K562 (cell line): ENCODE measurements at regions not wholly inside any gene's neighbourhood (a gene's known extent, or its start where the extent isn't known, plus 50 kb on each side); places are given as distances from the start of the nearest gene placed in this dataset.

Source experiments
- CCAR2 ChIP-seq: fragments of 200-400 bp; formaldehyde crosslinking; IDR thresholded peaks from 2 replicates; pipeline ENCODE4 v1.6.1; 2017; ENCODE audit warnings: mild to moderate bottlenecking, low read depth, low read length
- CTCF ChIP-seq, 3 experiments: IDR thresholded peaks in 2 of 3; conservative IDR thresholded peaks in 1 of 3; 2 replicates each; pipeline ENCODE4 v1.5.1; 2011 to 2012; ENCODE audit warnings: low read length in 3 of 3, mild to moderate bottlenecking in 3 of 3, control low read depth in 2 of 3, improper control_type of control experiment in 1 of 3, inconsistent platforms in 1 of 3, low read depth in 1 of 3, mixed read lengths in 1 of 3, moderate library complexity in 1 of 3; ENCODE audit not compliant: insufficient read depth in 2 of 3
- DNMT1 ChIP-seq: fragments of 450-650 bp; IDR thresholded peaks from 2 replicates; pipeline ENCODE4 v1.6.1; 2016; ENCODE audit warnings: antibody characterized with exemption, mild to moderate bottlenecking
- E4F1 ChIP-seq: fragments of 250-450 bp; sonication (Bioruptor Pico); IDR thresholded peaks from 2 replicates; pipeline ENCODE4 v1.5.0; 2021; ENCODE audit warnings: mild to moderate bottlenecking, borderline replicate concordance
- EZH2 ChIP-seq: IDR thresholded peaks from 2 replicates; pipeline ENCODE4 v1.6.1; 2012; ENCODE audit warnings: low read depth, mild to moderate bottlenecking, inconsistent platforms, low read length, borderline replicate concordance
- LEF1 ChIP-seq: fragments of 450-650 bp; IDR thresholded peaks from 2 replicates; pipeline ENCODE4 v1.6.1; 2016; ENCODE audit warnings: mild to moderate bottlenecking
- NELFE ChIP-seq: IDR thresholded peaks from 2 replicates; pipeline ENCODE4 v1.6.1; 2011; ENCODE audit warnings: mild to moderate bottlenecking; ENCODE audit not compliant: insufficient read depth, insufficient read length
- NRF1 ChIP-seq, 2 experiments: fragments of 450-650 bp; IDR thresholded peaks in 1 of 2; conservative IDR thresholded peaks in 1 of 2; 2 replicates each; pipeline ENCODE4 v1.6.1; 2014; ENCODE audit warnings: mild to moderate bottlenecking in 2 of 2
- PPARD ChIP-seq: fragments of 250-450 bp; sonication (Bioruptor Pico); IDR thresholded peaks from 2 replicates; pipeline ENCODE4 v1.8.0; 2022; ENCODE audit warnings: inconsistent platforms, mild to moderate bottlenecking, moderate library complexity
- SRF ChIP-seq, 2 experiments: fragments of 250-450, 450-650 bp in 1 of 2; sonication (Bioruptor Pico) in 1 of 2; sonication (generic) in 1 of 2; formaldehyde crosslinking; IDR thresholded peaks; 2 replicates each; pipeline versions ENCODE4 v1.5.0 to v1.5.1; 2020 to 2022; ENCODE audit warnings: mild to moderate bottlenecking in 1 of 2, missing genetic modification reagents in 1 of 2
- SRSF1 ChIP-seq: fragments of 200-400 bp; formaldehyde crosslinking; IDR thresholded peaks from 2 replicates; pipeline ENCODE4 v1.6.1; 2017; ENCODE audit warnings: mild to moderate bottlenecking, low read depth, low read length, moderate library complexity
- TRIM28 ChIP-seq: fragments of 450-650 bp; IDR thresholded peaks from 2 replicates; pipeline ENCODE4 v1.6.1; 2017
- ZFP36 ChIP-seq: fragments of 150-350 bp; IDR thresholded peaks from 2 replicates; pipeline ENCODE4 v1.6.1; 2018; ENCODE audit warnings: low read length, low read depth; ENCODE audit not compliant: partially characterized antibody
- TF ChIP-seq, protein P1 (sequence below), 2 experiments: fragments of 450-650 bp; IDR thresholded peaks; 2 replicates each; pipeline ENCODE4 v1.6.1; 2016; ENCODE audit warnings: mild to moderate bottlenecking in 2 of 2, borderline replicate concordance in 1 of 2, low read depth in 1 of 2, moderate library complexity in 1 of 2

- TF ChIP-seq CTCF (IDR thresholded peaks at IDR 0.05 in 2 of 3, conservative IDR thresholded peaks at IDR 0.05 in 1 of 3; ENCODE audit: insufficient read depth in 2 of 3, low read depth in 1 of 3, low read length in 3 of 3) (no peak), TRIM28 (no peak), ZFP36 (no peak), CCAR2 (no peak), LEF1 (no peak), DNMT1 (no peak), EZH2 (no peak), SRF (CRISPR knock-in tag; IDR thresholded peaks at IDR 0.05) (no peak), PPARD (CRISPR knock-in tag) (no peak), NRF1 (conservative IDR thresholded peaks at IDR 0.05 in 1 of 2, IDR thresholded peaks at IDR 0.05 in 1 of 2) (no peak), NELFE (no peak), E4F1 (no peak), SRSF1 (no peak)
- TF ChIP-seq, protein P1, sequence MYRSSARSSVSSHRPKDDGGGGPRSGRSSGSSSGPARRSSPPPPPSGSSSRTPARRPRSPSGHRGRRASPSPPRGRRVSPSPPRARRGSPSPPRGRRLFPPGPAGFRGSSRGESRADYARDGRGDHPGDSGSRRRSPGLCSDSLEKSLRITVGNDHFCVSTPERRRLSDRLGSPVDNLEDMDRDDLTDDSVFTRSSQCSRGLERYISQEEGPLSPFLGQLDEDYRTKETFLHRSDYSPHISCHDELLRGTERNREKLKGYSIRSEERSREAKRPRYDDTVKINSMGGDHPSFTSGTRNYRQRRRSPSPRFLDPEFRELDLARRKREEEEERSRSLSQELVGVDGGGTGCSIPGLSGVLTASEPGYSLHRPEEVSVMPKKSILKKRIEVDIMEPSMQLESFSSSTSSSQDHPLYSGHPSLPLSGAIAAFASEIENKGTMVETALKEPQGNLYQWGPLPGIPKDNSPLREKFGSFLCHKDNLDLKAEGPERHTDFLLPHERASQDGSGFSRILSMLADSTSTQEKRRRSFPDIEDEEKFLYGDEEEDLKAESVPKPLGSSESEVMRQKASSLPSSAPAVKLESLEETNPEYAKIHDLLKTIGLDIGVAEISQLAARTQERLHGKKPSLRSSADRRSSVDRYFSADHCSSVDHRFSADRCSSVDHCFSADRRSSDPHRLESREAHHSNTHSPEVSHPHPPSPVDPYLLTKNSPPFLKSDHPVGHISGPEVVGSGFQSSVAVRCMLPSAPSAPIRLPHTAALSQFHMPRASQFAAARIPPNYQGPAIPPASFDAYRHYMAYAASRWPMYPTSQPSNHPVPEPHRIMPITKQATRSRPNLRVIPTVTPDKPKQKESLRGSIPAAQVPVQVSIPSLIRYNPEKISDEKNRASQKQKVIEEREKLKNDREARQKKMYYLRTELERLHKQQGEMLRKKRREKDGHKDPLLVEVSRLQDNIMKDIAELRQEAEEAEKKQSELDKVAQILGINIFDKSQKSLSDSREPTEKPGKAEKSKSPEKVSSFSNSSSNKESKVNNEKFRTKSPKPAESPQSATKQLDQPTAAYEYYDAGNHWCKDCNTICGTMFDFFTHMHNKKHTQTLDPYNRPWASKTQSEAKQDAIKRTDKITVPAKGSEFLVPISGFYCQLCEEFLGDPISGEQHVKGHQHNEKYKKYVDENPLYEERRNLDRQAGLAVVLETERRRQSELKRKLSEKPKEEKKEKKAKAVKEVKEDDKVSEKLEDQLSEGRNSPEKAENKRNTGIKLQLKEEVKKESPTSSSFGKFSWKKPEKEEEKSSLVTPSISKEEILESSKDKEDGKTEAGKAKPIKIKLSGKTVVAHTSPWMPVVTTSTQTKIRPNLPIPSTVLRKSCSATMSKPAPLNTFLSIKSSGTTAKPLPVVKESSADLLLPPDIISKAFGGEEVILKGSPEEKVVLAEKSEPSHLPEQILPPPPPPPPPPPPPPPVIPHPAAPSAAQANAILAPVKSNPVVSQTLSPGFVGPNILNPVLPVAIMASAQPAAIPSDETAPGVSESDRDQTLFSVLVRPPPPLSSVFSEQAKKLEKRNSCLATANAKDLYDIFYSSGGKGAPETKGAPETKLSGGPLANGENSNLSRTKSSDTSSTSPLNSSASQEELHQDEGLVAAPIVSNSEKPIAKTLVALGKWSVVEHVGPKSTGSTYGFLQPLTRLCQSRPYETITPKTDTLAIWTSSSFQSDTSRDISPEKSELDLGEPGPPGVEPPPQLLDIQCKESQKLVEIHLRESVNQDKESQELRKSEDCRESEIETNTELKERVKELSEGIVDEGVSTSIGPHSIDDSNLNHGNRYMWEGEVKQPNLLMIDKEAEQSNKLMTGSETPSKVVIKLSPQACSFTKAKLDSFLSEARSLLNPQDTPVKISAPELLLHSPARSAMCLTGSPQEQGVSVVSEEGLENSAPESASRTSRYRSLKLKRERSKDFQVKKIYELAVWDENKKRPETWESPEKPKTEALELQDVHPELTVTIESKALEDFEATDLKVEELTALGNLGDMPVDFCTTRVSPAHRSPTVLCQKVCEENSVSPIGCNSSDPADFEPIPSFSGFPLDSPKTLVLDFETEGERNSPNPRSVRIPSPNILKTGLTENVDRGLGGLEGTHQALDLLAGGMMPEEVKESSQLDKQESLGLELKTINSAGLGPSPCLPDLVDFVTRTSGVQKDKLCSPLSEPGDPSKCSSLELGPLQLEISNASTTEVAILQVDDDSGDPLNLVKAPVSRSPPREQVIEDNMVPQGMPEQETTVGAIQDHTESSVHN (IDR thresholded peaks at IDR 0.05; ENCODE audit: borderline replicate concordance in 1 of 2, low read depth in 1 of 2), result no peak
Observed at GRCh38 chr15:39265261-39265660, 315.6 kb upstream of the THBS1 start.
